Stimulated activated CD4-positive, alpha-beta T cell treated with anti-CD3 and anti-CD28 coated beads, TNF-alpha, amount 100 ng/mL, for 1 hour (primary cell): ENCODE measurements at regions not wholly inside any gene's neighbourhood (a gene's known extent, or its start where the extent isn't known, plus 50 kb on each side); places are given as distances from the start of the nearest gene placed in this dataset.

Source experiments
- DNase-seq, 3 donors: peaks; one replicate each; pipeline ENCODE4 v3.0.0-alpha.2; 2020; ENCODE audit warnings: low read depth in 3 of 3, low spot score in 1 of 3

- no peak for DNase-seq
Observed at GRCh38 chr5:168055961-168056360, 235.5 kb upstream of the WWC1 start.

- DNase-seq: no peak
Observed at GRCh38 chr5:168056499-168057182, 234.8 kb upstream of the WWC1 start.

- no peak for DNase-seq
Observed at GRCh38 chr5:168057905-168058304, 233.5 kb upstream of the WWC1 start.

GRCh38 chr5:168059131-168059530 is 232.3 kb upstream of the WWC1 start:
- no peak for DNase-seq

- no peak for DNase-seq
Observed at GRCh38 chr5:168062239-168062638, 229.2 kb upstream of the WWC1 start.

GRCh38 chr5:168064457-168064856 is 227.0 kb upstream of the WWC1 start:
- no peak for DNase-seq

- DNase-seq: no peak
Observed at GRCh38 chr5:168064933-168065622, 226.4 kb upstream of the WWC1 start.

GRCh38 chr5:168066536-168067208 is 224.8 kb upstream of the WWC1 start:
- no peak for DNase-seq

GRCh38 chr5:168070761-168071160 is 220.7 kb upstream of the WWC1 start:
- DNase-seq: no peak

GRCh38 chr5:168072665-168073064 is 218.8 kb upstream of the WWC1 start:
- no peak for DNase-seq

GRCh38 chr5:168073311-168073710 is 218.1 kb upstream of the WWC1 start:
- DNase-seq: no peak

- no peak for DNase-seq
Observed at GRCh38 chr5:168073991-168074800, 217.2 kb upstream of the WWC1 start.

- DNase-seq: no peak
Observed at GRCh38 chr5:168075387-168075786, 216.1 kb upstream of the WWC1 start.

- no peak for DNase-seq
Observed at GRCh38 chr5:168076561-168076991, 214.9 kb upstream of the WWC1 start.

- DNase-seq: no peak
Observed at GRCh38 chr5:168085261-168086031, 206.0 kb upstream of the WWC1 start.

- DNase-seq: no peak
Observed at GRCh38 chr5:168086104-168086610, 205.3 kb upstream of the WWC1 start.

- DNase-seq: no peak
Observed at GRCh38 chr5:168086746-168087145, 204.7 kb upstream of the WWC1 start.

- no peak for DNase-seq
Observed at GRCh38 chr5:168088410-168089173, 202.9 kb upstream of the WWC1 start.

GRCh38 chr5:168089201-168089887 is 202.1 kb upstream of the WWC1 start:
- no peak for DNase-seq
